IMR-90 (cell line): ENCODE measurements at regions not wholly inside any gene's neighbourhood (a gene's known extent, or its start where the extent isn't known, plus 50 kb on each side); places are given as distances from the start of the nearest gene placed in this dataset.

Experiments used
- ATAC-seq: fragments of 200-7000 bp; cut with Tn5 transposase; 2 replicates; pipeline ENCODE4 v1.9.1; 2020; ENCODE audit warnings: low read depth, mild to moderate bottlenecking, moderate library complexity
- BruUV-seq: library from RNA; stranded (reverse); fragments of 400-500 nt; replicated peaks from 2 replicates; lab custom pipeline; 2021; lab: Mats Ljungman, UMichigan
- CTCF ChIA-PET: fragments of 300-600 bp; formaldehyde crosslinking; extraction: SDS; loops from one replicate; lab custom pipeline; 2021; ENCODE audit warnings: antibody characterized with exemption; lab: Yijun Ruan, JAX
- POLR2A ChIA-PET: fragments of 300-600 bp; sonication (Branson Sonifier 250); formaldehyde crosslinking; loops from one replicate; lab custom pipeline; 2022; ENCODE audit warnings: antibody characterized with exemption; ENCODE audit not compliant: unreplicated experiment; lab: Charles Lee
- DNase-seq: peaks from one replicate; pipeline ENCODE4 v3.0.0; 2013
- H2AFZ ChIP-seq: replicated peaks from 2 replicates; pipeline ENCODE3; 2013; ENCODE audit warnings: low read length, mild to moderate bottlenecking; ENCODE audit not compliant: poor library complexity
- H2AK5ac ChIP-seq: 2 replicates; pipeline ENCODE4 v1.6.1; 2013; ENCODE audit warnings: low read depth, low read length, inconsistent platforms
- H2AK9ac ChIP-seq: replicated peaks from 2 replicates; pipeline ENCODE3; 2013; ENCODE audit warnings: mild to moderate bottlenecking, low read depth, low read length, moderate library complexity; ENCODE audit not compliant: poor library complexity
- H2BK120ac ChIP-seq: 2 replicates; pipeline ENCODE4 v1.6.1; 2013; ENCODE audit warnings: low read depth, low read length, inconsistent platforms
- H2BK15ac ChIP-seq: 3 replicates; pipeline ENCODE4 v1.6.1; 2013; ENCODE audit warnings: low read depth, low read length, inconsistent platforms
- H2BK20ac ChIP-seq: 2 replicates; pipeline ENCODE4 v1.6.1; 2013; ENCODE audit warnings: low read depth, mild to moderate bottlenecking, inconsistent platforms, low read length, moderate library complexity
- H2BK5ac ChIP-seq: 2 replicates; pipeline ENCODE4 v1.6.1; 2013; ENCODE audit warnings: mild to moderate bottlenecking, low read depth, low read length, inconsistent platforms; ENCODE audit not compliant: poor library complexity, severe bottlenecking
- H3K14ac ChIP-seq: replicated peaks from 2 replicates; pipeline ENCODE4 v1.6.1; 2013; ENCODE audit warnings: low read depth, low read length, inconsistent platforms
- H3K18ac ChIP-seq: 2 replicates; pipeline ENCODE4 v1.6.1; 2013; ENCODE audit warnings: low read depth, low read length, control low read depth
- H3K23ac ChIP-seq: 2 replicates; pipeline ENCODE4 v1.6.1; 2013; ENCODE audit warnings: low read depth, low read length, inconsistent platforms
- H3K27ac ChIP-seq: 2 replicates; pipeline ENCODE4 v1.5.1; 2013; ENCODE audit warnings: mild to moderate bottlenecking, control low read depth, low read length; ENCODE audit not compliant: insufficient read depth
- H3K27me3 ChIP-seq: 2 replicates; pipeline ENCODE4 v1.6.1; 2013; ENCODE audit warnings: low read length; ENCODE audit not compliant: control insufficient read depth, insufficient read depth
- H3K36me3 ChIP-seq: 2 replicates; pipeline ENCODE4 v1.6.1; 2013; ENCODE audit warnings: low read length, mixed read lengths; ENCODE audit not compliant: control insufficient read depth, insufficient read depth
- H3K4ac ChIP-seq: 2 replicates; pipeline ENCODE4 v1.6.1; 2013; ENCODE audit warnings: low read depth, low read length, inconsistent platforms
- H3K4me1 ChIP-seq: 2 replicates; pipeline ENCODE4 v1.6.1; 2013; ENCODE audit warnings: low read length, mixed read lengths; ENCODE audit not compliant: control insufficient read depth, insufficient read depth
- H3K4me2 ChIP-seq: 2 replicates; pipeline ENCODE4 v1.6.1; 2013; ENCODE audit warnings: low read depth, mild to moderate bottlenecking, control low read depth, low read length, moderate library complexity
- H3K4me3 ChIP-seq: 2 replicates; pipeline ENCODE4 v1.5.1; 2013; ENCODE audit warnings: low read depth, mild to moderate bottlenecking, control low read depth, low read length, moderate library complexity; ENCODE audit not compliant: insufficient read depth
- H3K56ac ChIP-seq: 2 replicates; pipeline ENCODE4 v1.6.1; 2013; ENCODE audit warnings: low read length, inconsistent platforms; ENCODE audit not compliant: insufficient read depth; ENCODE audit errors: extremely low read depth
- H3K79me1 ChIP-seq, 2 experiments: 2 replicates each; pipeline ENCODE4 v1.6.1; 2013; ENCODE audit warnings: low read length in 2 of 2, inconsistent platforms in 1 of 2, low read depth in 1 of 2
- H3K9ac ChIP-seq: 2 replicates; pipeline ENCODE4 v1.6.1; 2013; ENCODE audit warnings: low read depth, low read length, control low read depth
- H3K9me1 ChIP-seq: 2 replicates; pipeline ENCODE4 v1.6.1; 2013; ENCODE audit warnings: low read length, inconsistent platforms; ENCODE audit not compliant: insufficient read depth
- H3K9me3 ChIP-seq: 2 replicates; pipeline ENCODE4 v1.6.1; 2013; ENCODE audit warnings: low read length; ENCODE audit not compliant: control insufficient read depth, insufficient read depth
- H4K20me1 ChIP-seq: 2 replicates; pipeline ENCODE4 v1.6.1; 2013; ENCODE audit warnings: low read length, inconsistent platforms; ENCODE audit not compliant: insufficient read depth
- H4K5ac ChIP-seq: 2 replicates; pipeline ENCODE4 v1.6.1; 2013; ENCODE audit warnings: mild to moderate bottlenecking, low read depth, low read length, control low read depth
- H4K8ac ChIP-seq, 2 experiments: 2 replicates each; pipeline ENCODE4 v1.6.1; 2013; ENCODE audit warnings: low read depth in 2 of 2, low read length in 2 of 2, control low read depth in 1 of 2, inconsistent platforms in 1 of 2
- H4K91ac ChIP-seq: 2 replicates; pipeline ENCODE4 v1.6.1; 2013; ENCODE audit warnings: low read depth, low read length, inconsistent platforms; ENCODE audit not compliant: insufficient read depth
- BHLHE40 ChIP-seq: fragments of 150-350 bp; IDR thresholded peaks from 2 replicates; pipeline ENCODE4 v1.6.1; 2016; ENCODE audit warnings: mild to moderate bottlenecking, low read depth, low read length
- CHD1 ChIP-seq: IDR thresholded peaks from 2 replicates; pipeline ENCODE4 v1.6.1; 2012; ENCODE audit warnings: low read depth, low read length, improper control_type of control experiment
- MAFK ChIP-seq: IDR thresholded peaks from 2 replicates; pipeline ENCODE4 v1.6.1; 2012; ENCODE audit warnings: low read depth, low read length, improper control_type of control experiment
- MAZ ChIP-seq: IDR thresholded peaks from 2 replicates; pipeline ENCODE4 v1.6.1; 2012; ENCODE audit warnings: low read depth, mild to moderate bottlenecking, low read length, improper control_type of control experiment, moderate library complexity, borderline replicate concordance
- NFE2L2 ChIP-seq: fragments of 150-350 bp; IDR thresholded peaks from 2 replicates; pipeline ENCODE4 v1.6.1; 2016; ENCODE audit warnings: low read depth, mild to moderate bottlenecking, low read length
- POLR2A ChIP-seq: IDR thresholded peaks from 2 replicates; pipeline ENCODE4 v1.6.1; 2012; ENCODE audit warnings: mild to moderate bottlenecking, low read depth, low read length
- RAD21 ChIP-seq: IDR thresholded peaks from 2 replicates; pipeline ENCODE4 v1.6.1; 2012; ENCODE audit warnings: low read length, improper control_type of control experiment
- RFX5 ChIP-seq: IDR thresholded peaks from 2 replicates; pipeline ENCODE4 v1.8.0; 2012; ENCODE audit warnings: low read depth, mild to moderate bottlenecking, low read length, moderate library complexity
- WGBS, 2 experiments: methylation state at CpG; one replicate each; pipeline versions ENCODE4 v1.1.5 to v1.1.7; 2013; ENCODE audit warnings: missing lambda C conversion rate in 2 of 2; ENCODE audit not compliant: insufficient read length in 1 of 2; ENCODE audit errors: extremely low coverage in 2 of 2; 5-methylcytosine and 5-hydroxymethylcytosine counted together
- dilution Hi-C: fragments of 300-500 bp; cut with HindIII; formaldehyde crosslinking; loops from one replicate; pipeline ENCODE4 v1.14.3; 2018; ENCODE audit warnings: low sequenced_read_pairs; ENCODE audit not compliant: unreplicated experiment
- in situ Hi-C: fragments of 300-500 bp; cut with MboI; formaldehyde crosslinking; loops from 3 replicates; pipeline ENCODE4 v1.14.3; 2019; ENCODE audit warnings: low sequenced_read_pairs, inconsistent platforms, mixed read lengths
- intact Hi-C: fragments of 100-400 bp; cut with micrococcal nuclease; formaldehyde crosslinking; loops from 2 replicates; pipeline ENCODE4 v1.10.0; 2022
- TF ChIP-seq, protein P1 (sequence below): fragments of 150-350 bp; IDR thresholded peaks from 2 replicates; pipeline ENCODE4 v1.6.1; 2016; ENCODE audit warnings: low read depth, mild to moderate bottlenecking, low read length, moderate library complexity, borderline replicate concordance
- TF ChIP-seq, protein P2 (sequence below): conservative IDR thresholded peaks from 2 replicates; pipeline ENCODE4 v1.5.1; 2012; ENCODE audit warnings: mild to moderate bottlenecking, low read depth, low read length, improper control_type of control experiment

DNA sequence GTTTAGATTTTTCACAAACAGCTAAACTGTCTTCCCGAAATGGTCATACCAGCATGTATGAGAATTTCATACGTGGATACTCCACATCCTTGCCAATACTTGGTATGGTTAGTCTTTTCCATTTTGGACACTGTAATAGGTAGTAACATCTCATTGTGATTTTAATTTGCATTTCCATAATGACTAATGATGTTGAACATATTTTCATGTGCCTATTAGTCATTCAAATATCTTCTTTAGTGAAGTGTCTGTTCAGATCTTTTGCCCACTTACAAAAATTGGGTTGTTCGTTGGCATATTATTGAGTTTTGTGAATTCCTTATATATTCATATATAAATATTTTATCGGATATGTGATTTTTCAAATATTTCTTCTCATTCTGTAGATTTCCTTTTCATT lies 78.0 kb upstream of the GNG2 start:
- H2AK9ac ChIP-seq: no peak overlapping the region
- no peak for TF ChIP-seq MAFK
- no peak for TF ChIP-seq RAD21
- no peak for TF ChIP-seq POLR2A
- TF ChIP-seq BHLHE40: no peak
- no peak for TF ChIP-seq NFE2L2
- TF ChIP-seq RFX5: no peak
- TF ChIP-seq, protein P1, sequence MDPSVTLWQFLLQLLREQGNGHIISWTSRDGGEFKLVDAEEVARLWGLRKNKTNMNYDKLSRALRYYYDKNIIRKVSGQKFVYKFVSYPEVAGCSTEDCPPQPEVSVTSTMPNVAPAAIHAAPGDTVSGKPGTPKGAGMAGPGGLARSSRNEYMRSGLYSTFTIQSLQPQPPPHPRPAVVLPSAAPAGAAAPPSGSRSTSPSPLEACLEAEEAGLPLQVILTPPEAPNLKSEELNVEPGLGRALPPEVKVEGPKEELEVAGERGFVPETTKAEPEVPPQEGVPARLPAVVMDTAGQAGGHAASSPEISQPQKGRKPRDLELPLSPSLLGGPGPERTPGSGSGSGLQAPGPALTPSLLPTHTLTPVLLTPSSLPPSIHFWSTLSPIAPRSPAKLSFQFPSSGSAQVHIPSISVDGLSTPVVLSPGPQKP: no peak
- TF ChIP-seq, protein P2, sequence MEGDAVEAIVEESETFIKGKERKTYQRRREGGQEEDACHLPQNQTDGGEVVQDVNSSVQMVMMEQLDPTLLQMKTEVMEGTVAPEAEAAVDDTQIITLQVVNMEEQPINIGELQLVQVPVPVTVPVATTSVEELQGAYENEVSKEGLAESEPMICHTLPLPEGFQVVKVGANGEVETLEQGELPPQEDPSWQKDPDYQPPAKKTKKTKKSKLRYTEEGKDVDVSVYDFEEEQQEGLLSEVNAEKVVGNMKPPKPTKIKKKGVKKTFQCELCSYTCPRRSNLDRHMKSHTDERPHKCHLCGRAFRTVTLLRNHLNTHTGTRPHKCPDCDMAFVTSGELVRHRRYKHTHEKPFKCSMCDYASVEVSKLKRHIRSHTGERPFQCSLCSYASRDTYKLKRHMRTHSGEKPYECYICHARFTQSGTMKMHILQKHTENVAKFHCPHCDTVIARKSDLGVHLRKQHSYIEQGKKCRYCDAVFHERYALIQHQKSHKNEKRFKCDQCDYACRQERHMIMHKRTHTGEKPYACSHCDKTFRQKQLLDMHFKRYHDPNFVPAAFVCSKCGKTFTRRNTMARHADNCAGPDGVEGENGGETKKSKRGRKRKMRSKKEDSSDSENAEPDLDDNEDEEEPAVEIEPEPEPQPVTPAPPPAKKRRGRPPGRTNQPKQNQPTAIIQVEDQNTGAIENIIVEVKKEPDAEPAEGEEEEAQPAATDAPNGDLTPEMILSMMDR: no peak
- TF ChIP-seq MAZ: no peak
- no peak for TF ChIP-seq CHD1
- H4K5ac ChIP-seq: no peak overlapping the region
- no peak overlapping the region for H3K27ac ChIP-seq
- no peak overlapping the region for H2BK5ac ChIP-seq
- H3K4ac ChIP-seq: no peak overlapping the region
- H3K36me3 ChIP-seq: no peaks in the 10 kb centered on the region
- DNase-seq (no peak), ATAC-seq (no peak)
- in situ Hi-C loops (loop anchor here (10.0 kb wide), 1 partner anchor 192 kb away; no protein-coding TSS in a partner anchor), intact Hi-C loops (no loop called here), dilution Hi-C loops (no loop called here)
- H4K20me1 ChIP-seq: no peaks in the 10 kb centered on the region
- H4K91ac ChIP-seq: no peak overlapping the region
- H2AFZ ChIP-seq: no peak overlapping the region
- no peak overlapping the region for H2BK20ac ChIP-seq
- POLR2A ChIA-PET: no interaction called here
- no peak overlapping the region for H3K4me2 ChIP-seq
- H3K27me3 ChIP-seq: no peaks in the 10 kb centered on the region
- H3K79me1 ChIP-seq: no peaks in the 10 kb centered on the region; a peak in 1 of 4 replicates
- no peaks in the 10 kb centered on the region for H3K4me1 ChIP-seq
- H2BK120ac ChIP-seq: no peak overlapping the region
- no peak overlapping the region for H3K14ac ChIP-seq
- no TSS peak for BruUV-seq
- no peak overlapping the region for H3K18ac ChIP-seq
- WGBS, 2 experiments: no CpG with 5 or more reads among the region's 4 CpGs
- H2BK15ac ChIP-seq: no peak overlapping the region
- CTCF ChIA-PET: no interaction called here
- no peak overlapping the region for H2AK5ac ChIP-seq
- H3K4me3 ChIP-seq: no peak overlapping the region
- H3K9me3 ChIP-seq: peaks cover 15% of the 10 kb centered on the region
- H4K8ac ChIP-seq: no peak overlapping the region
- H3K56ac ChIP-seq: no peak overlapping the region
- no peak overlapping the region for H3K23ac ChIP-seq
- H3K9ac ChIP-seq: no peak overlapping the region
- no peaks in the 10 kb centered on the region for H3K9me1 ChIP-seq
